ENCODE measurements at regions not wholly inside any gene's neighbourhood (a gene's known extent, or its start where the extent isn't known, plus 50 kb on each side); places are given as distances from the start of the nearest gene placed in this dataset.

- TF ChIP-seq CTCF (IDR thresholded peaks at IDR 0.05; ENCODE audit: low read depth, low read length, poor library complexity, severe bottlenecking) (no peak), EZH2phosphoT487 (IDR thresholded peaks at IDR 0.05; ENCODE audit: borderline replicate concordance, low read length) (no peak)
Measured at GRCh38 chr5:12780536-12780935, 876.3 kb upstream of the CTNND2 start.

GRCh38 chr5:12777342-12777741 lies 873.1 kb upstream of the CTNND2 start:
- no peaks in the 10 kb centered on the region for H3K27me3 ChIP-seq (ENCODE audit: control insufficient read depth, low read length)
- H3K9me2 ChIP-seq (replicated peaks; ENCODE audit: control insufficient read depth, low read length): no peaks in the 10 kb centered on the region
- H3K9me3 ChIP-seq (ENCODE audit: control insufficient read depth, insufficient read depth, low read length): no peaks in the 10 kb centered on the region
- no peak for TF ChIP-seq CTCF (IDR thresholded peaks at IDR 0.05; ENCODE audit: low read depth, low read length, poor library complexity, severe bottlenecking)
- TF ChIP-seq EZH2phosphoT487 (IDR thresholded peaks at IDR 0.05; ENCODE audit: borderline replicate concordance, low read length): no peak
- H3K4me1 ChIP-seq (ENCODE audit: control insufficient read depth, low read length): no peaks in the 10 kb centered on the region
- H4K20me1 ChIP-seq (ENCODE audit: control insufficient read depth, insufficient read depth, low read depth, low read length): no peaks in the 10 kb centered on the region
- no peaks in the 10 kb centered on the region for H3K36me3 ChIP-seq (ENCODE audit: control insufficient read depth, low read length)
- H3K27ac ChIP-seq (ENCODE audit: low read depth, low read length): no peak overlapping the region
- H3K4me3 ChIP-seq (ENCODE audit: low read length): no peak overlapping the region
- H3K79me2 ChIP-seq (ENCODE audit: control insufficient read depth, low read length): no peaks in the 10 kb centered on the region
- H3F3A ChIP-seq (ENCODE audit: control insufficient read depth, insufficient read depth): no peaks in the 10 kb centered on the region
- H3K4me2 ChIP-seq (ENCODE audit: low read length): no peak overlapping the region

More at GRCh38 chr5:12780536-12780935, 876.3 kb upstream of the CTNND2 start:
- H3F3A ChIP-seq (ENCODE audit: control insufficient read depth, insufficient read depth): no peaks in the 10 kb centered on the region
- H3K4me1 ChIP-seq (ENCODE audit: control insufficient read depth, low read length): no peaks in the 10 kb centered on the region
- no peaks in the 10 kb centered on the region for H3K27me3 ChIP-seq (ENCODE audit: control insufficient read depth, low read length)
- H3K36me3 ChIP-seq (ENCODE audit: control insufficient read depth, low read length): no peaks in the 10 kb centered on the region
- no peaks in the 10 kb centered on the region for H3K9me3 ChIP-seq (ENCODE audit: control insufficient read depth, insufficient read depth, low read length)
- no peak overlapping the region for H3K4me2 ChIP-seq (ENCODE audit: low read length)
- no peak overlapping the region for H3K27ac ChIP-seq (ENCODE audit: low read depth, low read length)
- no peaks in the 10 kb centered on the region for H3K9me2 ChIP-seq (replicated peaks; ENCODE audit: control insufficient read depth, low read length)
- H3K4me3 ChIP-seq (ENCODE audit: low read length): no peak overlapping the region
- H4K20me1 ChIP-seq (ENCODE audit: control insufficient read depth, insufficient read depth, low read depth, low read length): no peaks in the 10 kb centered on the region
- no peaks in the 10 kb centered on the region for H3K79me2 ChIP-seq (ENCODE audit: control insufficient read depth, low read length)

GRCh38 chr5:12772276-12772675 lies 868.0 kb upstream of the CTNND2 start:
- Histone ChIP-seq H3F3A (ENCODE audit: control insufficient read depth, insufficient read depth) (no peaks in the 10 kb centered on the region), H3K9me3 (ENCODE audit: control insufficient read depth, insufficient read depth, low read length) (no peaks in the 10 kb centered on the region), H3K4me3 (ENCODE audit: low read length) (no peak overlapping the region), H3K79me2 (ENCODE audit: control insufficient read depth, low read length) (no peaks in the 10 kb centered on the region), H3K9me2 (replicated peaks; ENCODE audit: control insufficient read depth, low read length) (no peaks in the 10 kb centered on the region), H3K36me3 (ENCODE audit: control insufficient read depth, low read length) (no peaks in the 10 kb centered on the region), H3K27me3 (ENCODE audit: control insufficient read depth, low read length) (no peaks in the 10 kb centered on the region), H3K4me1 (ENCODE audit: control insufficient read depth, low read length) (no peaks in the 10 kb centered on the region), H4K20me1 (ENCODE audit: control insufficient read depth, insufficient read depth, low read depth, low read length) (no peaks in the 10 kb centered on the region), H3K4me2 (ENCODE audit: low read length) (no peak overlapping the region), H3K27ac (ENCODE audit: low read depth, low read length) (no peak overlapping the region)
- TF ChIP-seq CTCF (IDR thresholded peaks at IDR 0.05; ENCODE audit: low read depth, low read length, poor library complexity, severe bottlenecking) (no peak), EZH2phosphoT487 (IDR thresholded peaks at IDR 0.05; ENCODE audit: borderline replicate concordance, low read length) (no peak)

GRCh38 chr5:12759377-12759776 lies 855.1 kb upstream of the CTNND2 start:
- Histone ChIP-seq H3K9me2 (replicated peaks; ENCODE audit: control insufficient read depth, low read length) (no peaks in the 10 kb centered on the region), H3K4me3 (ENCODE audit: low read length) (no peak overlapping the region), H3K27me3 (ENCODE audit: control insufficient read depth, low read length) (no peaks in the 10 kb centered on the region), H4K20me1 (ENCODE audit: control insufficient read depth, insufficient read depth, low read depth, low read length) (no peaks in the 10 kb centered on the region), H3K4me1 (ENCODE audit: control insufficient read depth, low read length) (no peaks in the 10 kb centered on the region), H3K36me3 (ENCODE audit: control insufficient read depth, low read length) (no peaks in the 10 kb centered on the region), H3K9me3 (ENCODE audit: control insufficient read depth, insufficient read depth, low read length) (no peaks in the 10 kb centered on the region), H3K27ac (ENCODE audit: low read depth, low read length) (no peak overlapping the region), H3K79me2 (ENCODE audit: control insufficient read depth, low read length) (no peaks in the 10 kb centered on the region), H3K4me2 (ENCODE audit: low read length) (no peak overlapping the region), H3F3A (ENCODE audit: control insufficient read depth, insufficient read depth) (no peaks in the 10 kb centered on the region)
- TF ChIP-seq CTCF (IDR thresholded peaks at IDR 0.05; ENCODE audit: low read depth, low read length, poor library complexity, severe bottlenecking) (no peak), EZH2phosphoT487 (IDR thresholded peaks at IDR 0.05; ENCODE audit: borderline replicate concordance, low read length) (no peak)

All from DOHH2 (cell line).